Stromal cell of bone marrow (primary cell): ENCODE measurements at regions not wholly inside any gene's neighbourhood (a gene's known extent, or its start where the extent isn't known, plus 50 kb on each side); places are given as distances from the start of the nearest gene placed in this dataset.

Experiments used
- DNase-seq: peaks from one replicate; pipeline ENCODE4 v3.0.0-alpha.2; 2012; ENCODE audit warnings: low read depth

- DNase-seq: no peak
Measured at GRCh38 chr13:64075543-64076271, 2660.1 kb upstream of the PCDH20 start.

DNA sequence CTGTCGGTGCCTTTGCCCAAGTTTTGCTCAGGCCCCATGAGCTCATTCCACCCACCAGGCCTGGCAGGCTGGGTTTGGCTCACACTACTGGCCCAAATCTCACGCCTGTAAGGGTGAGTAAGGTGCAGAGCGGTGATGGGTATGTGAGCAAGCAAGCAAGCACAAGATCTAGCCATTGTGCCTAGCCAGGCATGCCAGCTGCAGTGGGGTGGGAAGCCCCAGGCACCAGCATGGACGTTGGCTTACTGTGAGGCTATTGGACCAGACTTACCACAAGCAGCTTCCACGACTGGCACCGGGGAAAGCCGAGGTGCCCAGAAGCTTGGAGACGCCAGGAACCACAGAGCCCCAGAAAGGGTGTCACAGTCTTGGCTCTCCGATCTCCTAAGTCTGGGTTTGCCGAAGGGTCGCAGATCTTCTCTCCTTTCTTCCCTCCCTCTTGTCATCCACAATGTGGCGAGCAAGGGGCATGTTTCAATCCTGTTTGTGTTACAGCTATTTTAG lies 2659.4 kb upstream of the PCDH20 start:
- DNase-seq: peak; percentile 6

- DNase-seq: no peak
Measured at GRCh38 chr13:64073203-64073602, 2657.6 kb upstream of the PCDH20 start.

DNA sequence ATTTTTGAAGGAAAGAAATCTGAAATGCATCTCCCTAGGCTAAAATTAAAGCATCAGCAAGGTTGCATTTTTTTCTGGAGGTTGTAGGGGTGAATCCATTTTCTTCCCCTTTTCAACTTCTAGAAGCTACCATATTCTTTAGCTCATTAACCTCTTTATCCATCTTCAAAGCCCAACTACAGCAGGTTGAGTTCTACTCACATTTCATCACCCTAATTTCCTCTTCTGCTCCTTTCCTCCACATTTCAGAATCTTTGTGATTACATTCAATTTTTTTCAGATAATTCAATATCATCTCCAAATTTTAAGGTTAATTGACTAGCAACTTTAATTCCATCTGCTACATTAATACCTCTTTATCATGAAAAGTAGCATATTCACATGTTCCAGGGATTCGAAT lies 2655.7 kb upstream of the PCDH20 start:
- DNase-seq: no peak

DNA sequence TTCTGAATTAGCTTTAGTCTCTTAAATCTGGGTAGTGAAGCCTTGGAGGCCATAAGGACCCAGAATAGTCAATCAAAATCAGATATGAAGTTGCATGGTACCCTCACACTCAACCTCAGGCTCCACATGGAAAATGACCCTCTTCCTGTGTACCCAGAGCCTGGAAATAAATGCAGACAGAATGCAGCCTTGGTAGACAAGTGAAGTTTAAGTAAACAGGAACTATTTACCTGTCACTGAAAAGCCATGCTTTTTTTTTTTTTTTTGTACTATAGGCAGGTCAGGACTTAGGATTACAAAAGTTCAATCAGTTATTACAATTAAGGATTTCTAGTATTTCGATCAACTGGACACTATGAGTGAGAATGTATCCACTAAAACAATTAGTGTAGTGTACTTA lies 2654.2 kb upstream of the PCDH20 start:
- DNase-seq: no peak

- no peak for DNase-seq
Measured at GRCh38 chr13:64066711-64067110, 2651.1 kb upstream of the PCDH20 start.

- no peak for DNase-seq
Measured at GRCh38 chr13:64061649-64062048, 2646.0 kb upstream of the PCDH20 start.

GRCh38 chr13:64057372-64058020 lies 2641.8 kb upstream of the PCDH20 start:
- DNase-seq: no peak

DNA sequence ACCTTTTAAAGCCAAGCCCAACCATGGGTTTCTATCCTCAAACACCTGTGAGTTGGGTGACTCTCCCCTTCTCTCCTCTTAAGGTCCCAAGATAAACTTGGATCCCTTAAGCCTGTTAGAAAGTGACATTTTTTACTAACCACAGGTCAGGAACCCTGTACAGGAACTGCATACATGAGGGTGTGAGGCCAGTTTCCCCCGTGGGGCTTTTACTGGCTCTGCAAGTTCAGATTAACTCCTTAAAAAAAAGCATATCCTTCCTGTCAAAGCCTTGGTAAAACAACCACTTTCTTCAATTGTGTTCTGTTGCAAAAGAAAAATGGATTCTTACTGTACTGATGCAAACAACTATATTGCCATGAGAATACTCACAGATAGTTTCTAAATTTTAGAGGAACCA lies 2638.7 kb upstream of the PCDH20 start:
- DNase-seq: no peak

GRCh38 chr13:64052521-64052920 lies 2636.9 kb upstream of the PCDH20 start:
- DNase-seq: no peak

GRCh38 chr13:64051278-64051677 lies 2635.6 kb upstream of the PCDH20 start:
- DNase-seq: no peak

GRCh38 chr13:64041296-64041695 lies 2625.6 kb upstream of the PCDH20 start:
- DNase-seq: no peak

GRCh38 chr13:64033921-64034320 lies 2618.3 kb upstream of the PCDH20 start:
- no peak for DNase-seq

GRCh38 chr13:64029343-64030093 lies 2613.9 kb upstream of the PCDH20 start:
- DNase-seq: no peak

DNA sequence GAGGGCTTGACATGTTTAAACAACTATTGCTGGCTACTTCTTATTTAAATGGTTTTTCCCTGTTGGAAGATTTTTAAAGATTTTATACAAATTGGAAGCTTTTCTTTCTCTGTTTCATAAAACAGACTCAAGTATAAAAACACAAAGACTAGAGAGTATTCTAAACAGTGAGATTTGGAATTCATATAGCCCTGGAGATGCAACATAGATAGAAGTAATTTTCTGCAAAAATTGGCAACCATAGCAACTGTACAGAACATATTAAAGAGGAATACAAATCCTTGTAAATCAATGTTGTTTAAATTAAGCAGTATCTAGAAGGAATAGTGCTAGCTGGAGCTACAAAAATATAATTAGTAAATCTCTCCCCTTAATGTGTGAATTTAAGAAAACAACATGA lies 2612.9 kb upstream of the PCDH20 start:
- DNase-seq: no peak

- DNase-seq: no peak
Measured at GRCh38 chr13:64020126-64020525, 2604.5 kb upstream of the PCDH20 start.

DNA sequence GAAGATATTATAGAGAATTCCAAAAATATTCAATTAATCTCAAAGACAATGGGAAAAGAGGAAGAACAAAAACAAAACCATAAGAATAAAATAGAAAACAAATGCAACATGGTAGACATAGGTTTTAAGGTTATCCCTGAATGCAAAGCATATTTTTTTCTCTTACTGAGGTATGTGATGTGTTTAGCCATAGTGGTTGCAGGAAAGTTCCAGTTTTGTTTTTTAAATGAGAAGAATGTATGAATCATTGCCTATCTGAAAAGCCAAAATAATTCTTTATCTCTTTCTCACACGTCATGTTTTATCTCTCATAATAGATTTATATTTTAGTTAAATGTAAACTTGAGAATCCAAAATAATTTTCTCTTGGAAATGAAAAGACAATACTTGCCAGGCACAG lies 2591.7 kb upstream of the PCDH20 start:
- DNase-seq: no peak

GRCh38 chr13:64000321-64000720 lies 2584.7 kb upstream of the PCDH20 start:
- DNase-seq: no peak

DNA sequence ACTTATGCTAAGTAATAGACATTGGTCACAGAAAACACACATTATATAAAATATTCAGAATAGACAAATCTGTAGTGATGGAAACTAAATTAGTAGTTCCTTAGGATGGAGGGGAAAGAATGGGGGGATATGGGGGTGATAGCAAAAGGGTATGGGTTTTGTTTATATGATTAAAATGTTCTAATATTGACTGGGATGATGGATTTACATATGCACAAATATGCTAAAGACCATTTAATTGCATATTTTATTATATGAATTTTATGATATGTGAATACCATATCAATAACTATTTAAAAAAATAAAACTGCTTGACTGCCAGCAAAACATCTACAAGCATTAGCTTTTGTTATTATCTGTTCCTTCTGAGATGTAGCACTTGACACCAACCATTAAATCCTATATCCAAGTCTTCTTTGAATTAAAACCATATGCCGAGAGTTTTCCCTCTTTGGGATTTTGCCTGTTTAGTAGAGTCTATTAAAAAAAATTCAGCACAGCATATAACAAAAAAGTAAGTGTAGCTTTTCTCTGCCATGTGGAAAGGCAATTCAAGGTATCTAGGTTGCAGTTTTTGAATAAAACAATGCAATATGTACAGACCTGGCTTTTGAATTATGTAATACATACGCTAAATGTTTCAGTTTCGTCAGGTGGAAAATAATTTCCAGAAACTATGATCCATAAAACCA lies 2584.1 kb upstream of the PCDH20 start:
- no peak for DNase-seq

DNA sequence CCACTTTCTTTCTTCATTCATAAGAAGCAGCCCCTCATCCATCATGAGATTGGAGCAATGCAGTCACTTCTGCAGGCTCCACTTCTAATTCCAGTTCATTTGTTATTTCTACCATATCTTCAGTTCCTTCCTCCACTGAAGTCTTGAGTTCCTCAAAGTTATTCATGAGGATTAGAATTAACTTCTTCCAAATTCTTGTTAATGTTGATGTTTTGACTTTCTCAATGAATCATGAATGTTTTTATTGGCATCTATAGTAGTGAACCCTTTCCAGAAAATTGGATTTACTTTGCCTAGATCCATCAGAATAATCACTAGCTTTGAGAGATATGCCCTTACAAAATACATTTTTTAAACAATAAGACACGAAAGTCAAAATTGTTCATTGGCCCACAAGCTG lies 2567.7 kb upstream of the PCDH20 start:
- DNase-seq: peak; percentile 18

DNA sequence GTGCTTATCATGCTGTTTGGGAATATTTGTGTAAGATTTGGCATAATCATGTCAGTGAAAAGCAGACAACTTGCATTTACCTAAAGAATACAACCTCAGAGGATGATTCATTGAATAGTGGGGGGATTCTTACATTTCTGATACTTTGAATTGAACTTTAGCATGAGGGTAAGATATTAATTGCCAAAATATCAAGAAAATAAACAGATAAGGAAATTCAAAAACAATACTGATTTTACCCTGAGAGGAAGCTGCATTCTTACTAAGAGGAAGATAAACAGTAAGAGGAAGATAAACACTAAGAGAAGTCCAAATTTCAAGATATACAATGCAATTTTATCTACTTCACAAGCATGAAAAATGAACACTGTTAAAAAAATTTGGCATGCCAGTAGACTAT lies 2564.3 kb upstream of the PCDH20 start:
- DNase-seq: no peak

GRCh38 chr13:63972328-63972727 lies 2556.7 kb upstream of the PCDH20 start:
- no peak for DNase-seq
